OCI-LY7 (cell line): ENCODE measurements at regions not wholly inside any gene's neighbourhood (a gene's known extent, or its start where the extent isn't known, plus 50 kb on each side); places are given as distances from the start of the nearest gene placed in this dataset.

ENCODE experiments used
- CTCF ChIP-seq: fragments of 200-600 bp; sonication (generic); conservative IDR thresholded peaks from 2 replicates; pipeline ENCODE4 v1.5.1; 2014; ENCODE audit warnings: mild to moderate bottlenecking, antibody characterized with exemption, low read length, moderate library complexity, mixed read lengths
- EZH2phosphoT487 ChIP-seq: fragments of 200-600 bp; sonication (generic); IDR thresholded peaks from 2 replicates; pipeline ENCODE4 v1.6.1; 2018; ENCODE audit warnings: low read depth, borderline replicate concordance, mild to moderate bottlenecking, mixed run types, antibody characterized with exemption, low read length, moderate library complexity, mixed read lengths

DNA sequence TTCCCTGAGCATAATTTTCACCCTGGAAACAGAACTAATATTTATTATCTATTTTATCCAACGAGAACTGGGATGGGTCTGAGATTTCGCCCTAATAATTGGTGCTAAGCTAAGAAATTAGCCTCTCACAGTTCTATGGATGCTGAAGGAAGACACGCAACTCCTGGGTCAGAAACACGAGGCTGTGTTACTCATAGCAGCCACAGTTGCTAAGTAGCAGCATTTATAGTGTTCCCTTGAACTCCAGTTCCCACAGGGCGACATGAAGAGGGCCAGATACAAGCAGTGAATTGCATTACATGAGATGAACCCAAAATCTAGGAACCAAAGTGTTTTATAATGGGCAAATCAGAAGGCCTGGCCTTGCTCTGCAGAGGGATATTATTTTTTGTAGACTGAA is 109.8 kb upstream of the AGR3 start:
- TF ChIP-seq CTCF (no peak), EZH2phosphoT487 (no peak)
